NCI-H128 (cell line): ENCODE measurements at regions not wholly inside any gene's neighbourhood (a gene's known extent, or its start where the extent isn't known, plus 50 kb on each side); places are given as distances from the start of the nearest gene placed in this dataset.

Experiments used
- DNase-seq: peaks from one replicate; lab custom pipeline; 2025; ENCODE audit not compliant: unreplicated experiment; lab: John Stamatoyannopoulos, UW

DNA sequence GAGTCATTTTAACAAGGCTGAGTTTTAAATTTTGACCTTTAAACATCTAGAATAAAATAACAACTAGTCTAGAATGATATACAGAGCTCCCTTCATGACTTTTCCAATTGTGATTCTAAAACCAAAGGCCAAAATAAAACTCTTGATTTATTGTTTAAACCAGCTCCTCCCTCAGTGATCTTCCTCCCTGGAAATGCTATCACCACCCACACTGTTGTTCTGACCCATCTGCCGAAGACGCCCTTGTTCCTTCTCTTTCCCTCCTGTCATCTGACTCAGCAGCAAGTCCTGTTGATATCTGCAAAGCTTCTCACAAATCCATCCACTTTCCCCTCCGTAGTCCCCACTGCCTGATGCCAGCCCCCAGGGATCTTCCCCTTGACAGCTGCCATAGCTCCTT is 231.6 kb upstream of the DYNLRB2 start:
- DNase-seq, result no peak

DNA sequence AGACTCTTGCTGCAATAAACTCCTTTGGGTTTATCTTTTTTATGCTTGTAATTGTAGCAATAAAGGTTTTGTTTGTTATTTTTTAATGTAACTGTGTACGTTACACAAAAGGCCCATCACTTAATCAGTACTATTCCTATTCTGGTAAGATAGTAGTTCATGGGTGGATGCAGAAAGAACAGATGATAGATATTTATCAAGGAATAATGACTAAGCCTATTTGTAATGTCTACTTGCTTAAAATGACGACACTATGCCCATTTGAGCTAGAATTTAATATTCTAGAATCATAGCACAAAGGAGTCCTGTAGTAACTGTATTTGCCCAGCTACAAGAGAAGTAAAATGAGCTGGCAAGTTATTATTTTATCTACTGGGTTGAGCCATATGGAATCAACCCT is 235.4 kb upstream of the DYNLRB2 start:
- no peak for DNase-seq

DNA sequence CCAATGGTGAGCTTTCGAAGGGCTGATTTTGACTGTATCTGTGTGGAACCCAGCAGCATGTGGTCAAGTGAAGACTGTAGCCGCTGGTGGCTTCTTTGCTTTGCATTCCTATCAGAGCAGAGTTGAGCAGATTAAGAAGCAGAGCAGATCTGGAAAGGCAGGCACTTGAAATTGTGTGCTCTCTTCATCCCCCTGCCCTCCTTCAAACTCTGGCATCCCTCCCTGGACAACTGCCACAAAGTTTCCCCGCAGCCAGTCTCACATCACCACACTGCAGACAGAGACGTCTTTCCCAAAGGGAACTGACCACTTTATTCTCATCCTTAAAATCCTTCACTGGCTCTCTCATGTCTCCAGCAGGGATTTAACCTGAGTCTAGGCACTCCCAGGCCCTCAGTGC is 237.1 kb upstream of the DYNLRB2 start:
- DNase-seq, result no peak

DNA sequence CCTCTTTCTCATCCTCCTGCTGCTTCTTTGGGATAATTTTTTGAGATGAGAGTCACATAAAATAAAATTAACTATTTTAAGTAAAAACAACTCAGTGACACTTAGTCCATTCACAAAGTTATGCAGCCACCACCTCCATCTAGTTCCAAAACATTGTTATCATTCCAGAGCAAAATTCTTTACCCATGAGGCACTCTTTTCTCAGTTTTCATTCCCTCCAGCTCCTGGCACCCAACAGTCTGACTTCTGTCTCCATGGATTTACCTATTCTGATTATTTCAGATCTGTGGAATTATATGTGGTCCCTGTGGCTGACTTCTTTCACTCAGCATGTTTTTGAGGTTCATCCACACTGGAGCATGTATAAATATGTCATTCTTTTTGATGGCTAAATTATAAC is 239.9 kb upstream of the DYNLRB2 start:
- no peak for DNase-seq

DNA sequence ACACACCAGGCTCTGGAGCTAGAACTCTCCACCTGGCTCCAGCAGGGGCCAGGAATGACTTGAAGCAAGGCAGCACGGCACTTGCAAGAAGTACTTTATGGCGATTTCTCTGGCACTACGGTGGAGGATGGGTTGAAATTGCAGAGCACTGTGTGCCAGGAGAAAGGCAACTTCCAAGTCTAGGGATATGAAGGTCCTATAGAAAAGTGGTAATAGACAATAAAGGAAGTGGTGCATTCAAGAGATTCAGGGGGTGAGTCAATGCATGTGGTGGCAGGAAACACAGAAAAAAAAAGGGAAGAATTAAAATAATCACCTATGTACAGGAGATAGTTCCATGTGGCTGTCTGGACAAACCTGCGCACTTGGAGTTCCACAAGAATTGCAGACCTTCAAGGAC is 240.3 kb upstream of the DYNLRB2 start:
- no peak for DNase-seq

DNA sequence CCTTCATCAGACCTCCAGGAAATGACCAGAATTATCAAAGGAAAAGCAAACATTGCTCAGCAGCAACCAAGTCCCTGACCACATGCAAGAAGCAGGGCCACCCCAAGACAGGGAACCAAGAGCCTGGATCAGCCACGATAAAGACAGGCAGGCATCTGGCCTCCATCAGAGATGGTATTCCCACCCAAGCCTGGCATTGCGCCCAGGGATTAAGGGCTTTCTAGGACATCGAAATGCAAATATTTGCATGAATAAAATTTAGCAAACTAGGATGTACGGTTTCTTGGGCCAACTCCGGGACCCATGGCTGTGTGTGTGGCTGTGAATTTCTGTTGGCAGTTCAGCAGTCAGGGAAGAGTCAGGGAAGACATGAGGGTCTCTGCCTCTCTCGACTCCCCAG is 241.4 kb upstream of the DYNLRB2 start:
- no peak for DNase-seq

DNA sequence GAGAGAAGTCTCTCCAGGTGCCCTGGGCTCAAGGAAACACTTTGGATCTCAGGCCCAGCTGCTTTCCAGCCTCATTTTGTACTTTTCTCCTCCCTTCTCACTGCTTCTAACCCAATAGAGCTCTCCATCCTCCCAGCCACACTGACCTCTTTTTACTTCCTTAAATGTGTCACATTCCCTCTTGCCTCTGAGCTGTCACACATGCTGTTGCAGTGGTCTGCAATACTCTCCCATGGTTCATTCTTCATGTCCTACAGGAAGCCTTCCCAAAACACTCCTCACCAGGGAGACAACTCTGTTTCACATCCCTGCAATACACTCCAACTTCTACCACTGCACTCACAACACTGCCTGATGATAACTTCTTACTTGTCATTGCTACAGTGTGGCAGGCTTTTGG is 242.1 kb upstream of the DYNLRB2 start:
- no peak for DNase-seq

DNA sequence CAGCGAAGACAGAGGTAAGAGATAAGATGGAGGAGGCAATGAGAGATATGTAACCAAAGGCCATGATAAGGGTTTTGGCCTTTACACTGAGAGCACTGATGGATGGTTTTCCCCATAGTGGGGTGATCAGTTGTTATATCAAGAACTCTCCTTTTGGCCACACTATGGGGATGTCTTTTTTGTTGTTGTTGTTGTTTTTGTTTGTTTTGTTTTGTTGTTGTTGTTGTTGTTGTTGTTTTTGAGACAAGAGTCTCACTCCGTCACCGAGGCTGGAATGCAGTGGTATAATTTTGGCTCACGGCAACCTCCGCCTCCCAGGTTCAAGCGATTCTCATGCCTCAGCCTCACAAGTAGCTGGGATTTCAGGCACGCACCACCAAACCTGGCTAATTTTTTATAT is 244.8 kb upstream of the DYNLRB2 start:
- no peak for DNase-seq

DNA sequence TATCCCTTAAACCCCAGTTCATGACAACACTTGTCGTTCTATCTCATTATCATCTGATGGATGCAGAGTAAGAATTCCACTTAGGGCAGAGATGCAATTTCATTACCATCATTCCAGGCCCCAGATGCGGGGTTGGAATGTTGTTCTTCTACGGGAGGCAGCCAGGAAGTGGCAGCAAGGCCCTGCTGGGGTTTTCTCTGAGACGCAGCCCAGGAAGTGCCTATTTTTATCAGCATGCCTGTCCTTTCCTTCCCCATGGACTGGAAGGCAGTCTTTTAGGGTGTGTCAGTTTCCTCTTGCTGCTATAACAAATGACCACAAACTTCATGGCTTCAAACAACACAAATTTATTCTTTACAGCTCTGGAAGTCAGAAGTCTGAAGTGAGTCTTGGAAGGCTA is 246.6 kb upstream of the DYNLRB2 start:
- no peak for DNase-seq

DNA sequence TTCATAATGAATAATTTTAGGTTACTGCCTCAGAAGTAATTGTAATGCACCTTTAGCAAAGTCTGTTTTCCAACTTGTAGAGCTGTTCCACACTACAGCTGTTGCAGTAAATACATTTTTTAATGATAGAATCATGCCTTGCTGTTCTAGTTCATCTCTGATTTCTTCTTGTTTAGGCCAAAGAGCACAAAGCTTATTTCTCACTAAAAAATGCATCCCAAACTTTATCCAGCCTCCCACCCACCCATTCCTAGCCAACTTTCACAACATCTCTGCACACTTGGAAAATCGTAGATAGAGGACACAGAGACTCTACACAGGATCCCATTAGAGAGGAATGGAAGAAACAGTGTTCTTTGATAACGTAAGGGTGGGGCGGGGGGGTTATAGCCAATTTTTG is 252.2 kb upstream of the DYNLRB2 start:
- no peak for DNase-seq

DNA sequence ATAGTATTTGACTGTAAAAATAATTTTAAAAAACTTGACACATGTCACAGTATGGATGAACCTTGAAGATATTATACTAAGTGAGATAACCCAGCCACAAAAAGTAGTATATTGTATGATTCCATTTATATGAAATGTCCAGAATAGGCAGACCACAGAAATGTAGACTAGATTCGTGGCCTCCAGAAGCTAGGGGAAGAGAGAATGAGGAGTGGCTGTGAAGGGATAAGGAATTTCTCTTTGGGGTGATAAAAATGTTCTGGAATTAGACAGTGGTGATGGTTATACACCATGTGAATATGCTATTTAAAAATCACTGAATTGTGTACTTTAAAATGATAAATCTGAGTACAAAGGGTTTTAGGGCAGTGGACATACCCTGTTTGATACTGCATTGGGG is 253.1 kb upstream of the DYNLRB2 start:
- no peak for DNase-seq

DNA sequence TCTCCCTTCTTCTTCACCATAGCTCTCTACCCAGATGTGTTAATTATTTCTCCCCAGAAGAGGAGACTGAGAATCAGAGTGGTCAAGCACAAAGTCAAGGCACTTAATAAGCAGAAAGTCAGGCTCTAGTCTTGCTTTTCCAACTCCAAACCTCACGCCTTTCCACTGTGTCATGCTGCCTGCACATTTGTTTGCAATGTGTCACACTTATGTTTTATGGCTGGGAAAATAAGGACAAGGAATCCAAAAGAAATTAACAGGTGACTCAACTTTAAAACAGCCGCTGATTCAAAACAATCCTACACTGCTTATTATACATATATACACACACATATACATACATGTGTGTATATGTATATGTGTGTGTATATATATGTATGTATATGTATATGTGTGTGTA is 255.7 kb upstream of the DYNLRB2 start:
- DNase-seq, result no peak

DNA sequence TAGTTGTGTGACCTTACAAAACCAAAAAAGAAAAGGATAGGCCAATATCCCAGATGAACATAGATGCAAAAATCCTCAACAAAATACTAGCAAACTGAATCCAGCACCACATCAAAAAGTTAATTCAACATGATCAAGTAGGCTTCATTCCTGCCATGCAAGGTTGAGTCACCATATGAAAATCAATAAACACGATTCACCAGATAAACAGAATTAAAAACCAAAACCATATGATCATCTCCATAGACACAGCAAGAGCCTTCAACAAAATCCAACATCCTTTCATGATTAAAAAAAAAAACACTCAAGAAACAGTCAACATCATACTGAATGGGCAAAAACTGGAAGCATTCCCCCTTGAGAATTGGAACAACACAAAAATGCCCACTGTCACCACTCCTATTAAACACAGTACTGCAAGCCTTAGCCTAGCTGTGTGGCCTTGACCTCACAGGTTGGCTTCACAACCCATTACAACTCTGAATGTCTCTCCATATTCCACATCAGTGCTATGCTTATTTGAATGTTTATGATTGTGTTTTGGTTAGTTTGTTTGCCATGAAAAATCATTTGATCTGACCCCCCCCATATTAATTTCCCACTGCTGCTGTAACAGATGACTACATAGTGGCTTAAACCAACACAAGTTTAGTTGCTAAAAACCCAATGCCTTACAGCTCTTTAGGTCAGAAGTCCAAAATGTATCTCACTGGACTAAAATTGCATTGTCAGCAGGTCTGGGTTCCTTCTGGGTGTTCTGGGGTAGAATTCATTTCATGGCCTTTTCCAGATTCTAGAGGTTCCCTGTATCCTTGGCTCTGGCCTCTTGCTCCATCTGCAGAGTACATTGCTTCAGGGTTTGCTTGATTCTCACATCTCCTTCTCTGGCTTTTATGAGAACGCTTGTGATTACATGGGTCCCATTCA is 257.1 kb upstream of the DYNLRB2 start:
- no peak for DNase-seq

DNA sequence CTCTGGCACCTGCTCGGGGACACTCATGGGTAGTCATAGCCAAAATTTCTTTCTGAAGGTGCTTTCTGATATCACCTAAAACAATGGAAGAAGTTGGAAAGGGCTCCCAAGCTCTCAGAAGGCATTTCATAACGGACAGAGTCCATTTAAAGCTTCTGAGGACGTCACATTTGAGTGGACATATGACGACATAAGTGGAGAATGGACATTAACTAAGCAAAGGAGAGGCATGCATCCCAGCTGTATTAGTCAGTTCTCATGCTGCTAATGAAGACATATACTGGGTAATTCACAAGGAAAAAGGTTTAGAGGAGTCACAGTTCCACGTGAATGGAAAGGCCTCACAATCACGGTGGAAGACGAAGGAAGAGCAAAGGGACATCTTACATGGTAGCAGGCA is 260.2 kb upstream of the DYNLRB2 start:
- no peak for DNase-seq

DNA sequence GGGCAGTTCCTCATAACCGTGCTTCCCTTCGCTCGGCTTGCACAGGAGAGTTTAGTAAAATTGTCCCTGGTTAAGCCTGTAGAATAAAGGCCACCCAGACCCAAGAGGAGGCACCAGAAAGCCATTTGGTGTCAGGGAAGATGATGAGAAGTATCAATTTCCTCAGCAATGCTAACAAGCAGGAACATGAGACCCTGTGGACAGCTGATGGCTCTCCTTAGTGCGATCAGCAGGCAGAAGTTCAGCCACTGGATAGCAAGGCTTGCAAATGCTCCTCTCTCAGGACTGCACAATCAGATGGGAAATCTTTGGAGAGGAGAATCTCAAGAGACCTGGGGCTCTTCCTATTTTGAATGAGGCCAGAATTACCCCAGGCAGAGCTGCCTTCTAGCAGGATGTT is 261.1 kb upstream of the DYNLRB2 start:
- no peak for DNase-seq

DNA sequence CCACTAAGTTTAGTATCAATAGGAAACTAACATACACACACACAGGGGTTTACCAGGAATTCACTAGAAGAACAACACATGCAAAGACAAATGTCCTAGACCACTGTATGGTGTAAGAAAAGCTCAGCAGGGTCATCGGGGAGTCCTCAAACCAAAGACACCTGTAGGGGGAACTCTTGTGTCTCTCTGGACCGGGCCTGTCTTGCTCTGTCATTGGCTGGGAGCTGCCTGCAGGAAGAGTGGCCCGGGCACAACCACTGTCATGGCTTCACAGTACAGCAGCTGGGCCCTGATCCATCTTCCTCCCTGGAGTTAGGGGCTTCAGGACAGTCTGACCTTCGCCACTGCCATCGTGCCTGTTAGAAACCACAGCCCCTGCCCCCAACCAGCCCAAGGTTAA is 263.6 kb upstream of the DYNLRB2 start:
- DNase-seq, result no peak

DNA sequence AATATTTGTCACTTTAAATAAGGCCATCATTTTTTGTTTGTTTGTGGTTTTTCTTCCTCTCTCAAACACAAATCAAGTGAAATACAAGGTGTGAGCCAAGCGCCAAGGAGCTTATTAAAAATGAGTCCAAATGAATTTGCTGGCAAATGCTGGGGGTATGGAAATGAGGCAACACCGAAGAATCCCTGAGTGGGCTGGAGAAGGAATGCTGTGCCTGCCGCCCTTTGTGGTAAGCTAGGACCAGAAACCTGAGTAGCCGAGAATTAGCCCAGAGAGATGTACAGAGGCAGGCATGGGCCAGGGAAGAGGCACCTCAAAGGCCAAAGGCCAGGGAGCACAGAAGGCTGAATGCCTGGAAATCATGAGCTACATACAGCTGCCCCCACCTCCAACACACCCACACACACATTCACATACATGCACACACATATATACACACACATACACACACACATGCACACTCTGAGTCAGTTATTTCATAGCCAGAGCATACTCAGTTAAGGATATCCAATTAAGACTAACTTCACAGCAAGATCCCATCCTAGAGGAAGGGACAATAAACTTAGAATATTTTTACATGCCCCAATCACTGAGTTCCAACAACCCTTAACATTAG is 266.1 kb upstream of the DYNLRB2 start:
- no peak for DNase-seq

DNA sequence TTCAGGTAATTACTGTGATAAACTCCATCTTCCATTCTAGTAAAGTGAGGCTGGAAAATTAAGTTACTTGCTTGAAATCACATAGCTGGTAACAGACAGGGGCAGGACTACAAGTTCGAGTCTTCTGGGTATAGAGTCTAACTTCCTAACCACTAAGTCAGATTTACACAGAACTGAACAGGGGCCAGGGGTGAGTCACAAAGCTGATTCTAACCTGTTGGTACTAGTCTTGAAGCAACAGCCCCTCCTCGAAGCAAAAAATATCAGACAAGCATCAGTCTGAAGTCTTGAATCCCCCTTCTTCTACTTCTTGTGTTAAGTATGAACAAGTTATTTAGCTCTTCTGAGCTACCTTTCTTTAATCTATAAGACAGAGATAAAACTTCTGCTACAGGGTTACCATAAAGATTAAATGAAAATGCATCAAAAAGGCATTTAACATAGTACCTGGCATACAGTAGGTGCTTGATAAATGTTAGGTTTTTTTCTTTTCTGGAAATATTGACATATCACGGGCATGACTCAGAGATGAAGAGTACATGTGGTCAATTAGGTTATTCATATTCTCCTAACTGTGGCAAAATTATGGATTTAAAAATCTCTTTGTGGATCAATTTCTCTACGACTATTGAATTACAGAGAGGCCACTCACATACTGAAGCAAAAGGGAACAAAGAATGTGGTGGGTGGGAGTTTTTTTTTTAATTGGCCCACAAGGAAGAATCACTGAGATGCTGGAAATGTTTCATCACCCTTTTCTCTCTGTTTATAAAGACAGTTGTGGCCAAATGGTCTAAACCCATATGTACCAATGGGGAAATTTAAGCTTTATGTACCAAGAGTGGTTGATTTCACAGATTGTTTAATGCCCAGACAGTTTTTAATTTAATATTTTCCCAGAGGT is 266.9 kb upstream of the DYNLRB2 start:
- DNase-seq, result no peak

DNA sequence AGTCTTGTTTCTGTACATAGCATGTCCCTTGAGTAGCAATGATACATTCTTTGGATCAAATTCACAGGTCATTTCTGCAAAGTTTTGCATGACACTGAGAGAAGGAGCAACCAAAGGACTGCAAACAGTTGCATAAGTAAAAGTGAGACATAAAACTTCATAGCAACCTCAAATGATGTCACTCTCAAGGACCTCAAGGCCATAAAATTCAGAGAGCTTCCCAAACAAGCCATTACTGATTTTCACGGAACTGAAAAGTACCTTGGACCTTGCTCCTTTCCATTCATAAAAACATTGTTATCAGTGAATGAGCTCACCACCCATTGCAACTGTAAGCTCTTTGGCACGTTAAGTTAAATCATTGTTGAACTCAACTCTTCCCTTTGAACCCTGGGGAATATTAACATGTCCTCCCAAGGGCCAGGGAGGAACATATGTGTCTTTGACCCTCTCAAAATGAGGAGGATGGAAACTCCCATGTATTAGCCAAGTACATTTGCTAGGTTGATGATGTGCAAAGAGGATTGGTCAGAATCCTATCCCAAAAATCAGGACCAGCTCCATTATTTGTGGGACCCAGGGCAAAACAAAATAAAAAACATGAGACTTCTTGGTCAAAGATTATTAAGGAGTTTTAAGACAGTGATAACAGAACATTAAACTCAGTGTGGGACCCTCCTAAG is 275.0 kb upstream of the DYNLRB2 start:
- DNase-seq, result no peak

DNA sequence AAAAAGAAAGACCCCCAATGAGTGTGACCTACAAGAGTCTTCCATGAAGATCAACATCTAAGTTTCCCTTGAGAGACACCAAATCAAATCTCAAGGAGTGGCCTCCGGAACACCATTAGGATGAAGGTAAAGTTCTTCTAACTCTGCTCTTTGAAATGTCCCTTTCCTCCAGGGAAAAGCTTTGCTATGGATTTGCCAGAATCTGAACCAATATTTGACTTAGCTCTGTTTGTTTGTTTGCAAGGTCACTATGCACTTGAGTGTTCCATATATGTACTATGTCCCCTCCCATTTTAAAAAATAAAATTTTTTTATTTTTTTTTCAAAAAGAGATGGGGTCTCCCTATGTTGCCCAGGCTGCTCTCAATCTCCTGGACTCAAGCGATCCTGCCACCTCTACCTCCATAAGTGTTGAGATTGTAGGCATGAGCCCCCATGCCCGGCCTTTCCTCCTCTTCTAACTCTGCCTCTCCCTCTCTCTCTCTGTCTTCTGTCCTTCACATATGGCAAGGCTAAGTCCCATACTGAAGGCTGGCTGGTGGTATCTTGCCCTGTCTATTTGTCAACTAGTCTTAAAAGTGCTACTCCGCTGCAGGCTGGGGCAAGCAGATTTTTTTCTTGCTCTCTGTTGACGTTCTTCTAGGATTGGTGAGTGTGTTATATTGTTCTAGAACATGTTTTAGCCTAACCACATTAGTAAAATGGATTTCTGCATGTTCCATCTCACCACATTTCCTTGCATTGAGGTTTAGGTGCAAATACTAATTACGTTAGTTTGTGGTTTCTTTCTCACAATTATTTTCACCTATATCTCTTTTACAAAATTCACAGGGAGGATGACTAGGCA is 276.7 kb upstream of the DYNLRB2 start:
- no peak for DNase-seq
